ENCODE measurements at regions not wholly inside any gene's neighbourhood (a gene's known extent, or its start where the extent isn't known, plus 50 kb on each side); places are given as distances from the start of the nearest gene placed in this dataset.

- TF ChIP-seq CTCF (IDR thresholded peaks at IDR 0.05) (no peak), EZH2 (IDR thresholded peaks at IDR 0.05; ENCODE audit: borderline replicate concordance, insufficient read depth, low read depth, low read length, poor library complexity, severe bottlenecking) (no peak)
Observed at GRCh38 chr6:85252085-85252484, 197.8 kb upstream of the NT5E start.

Data from B cell (primary cell).